Upper lobe of left lung (tissue), 6 donors: ENCODE measurements at regions not wholly inside any gene's neighbourhood (a gene's known extent, or its start where the extent isn't known, plus 50 kb on each side); places are given as distances from the start of the nearest gene placed in this dataset.
"Not testable (repeated sequence)": the region's sequence is repeated elsewhere in the genome, so short reads cannot be mapped to it uniquely, and the experiment has no call there.

Experiments
- ATAC-seq, 2 donors: fragments of 200-7000 bp; cut with Tn5 transposase; one replicate each; pipeline ENCODE4 v1.9.1; 2022; ENCODE audit warnings: mild to moderate bottlenecking in 2 of 2, moderate library complexity in 2 of 2; ENCODE audit not compliant: low FRiP score in 2 of 2
- DNase-seq, 2 donors: peaks; one replicate each; pipeline ENCODE4 v3.0.0-alpha.2; 2019 to 2020
- H3K27ac ChIP-seq, 4 donors: fragments of 200-600 bp; sonication (generic); one replicate each; pipeline ENCODE4 v1.5.1; 2016 to 2019
- H3K27me3 ChIP-seq, 4 donors: fragments of 200-600 bp; sonication (generic); one replicate each; pipeline ENCODE4 v1.5.1; 2017 to 2019
- H3K36me3 ChIP-seq, 4 donors: fragments of 200-600 bp; sonication (generic); one replicate each; pipeline ENCODE4 v1.5.1; 2016 to 2019
- H3K4me1 ChIP-seq, 4 donors: fragments of 200-600 bp; sonication (generic); one replicate each; pipeline ENCODE4 v1.5.1; 2018 to 2019
- H3K4me3 ChIP-seq, 4 donors: fragments of 200-600 bp; sonication (generic); one replicate each; pipeline ENCODE4 v1.5.1; 2017 to 2019; ENCODE audit warnings: mild to moderate bottlenecking in 2 of 4, moderate library complexity in 1 of 4
- H3K9me3 ChIP-seq, 4 donors: fragments of 200-600 bp; sonication (generic); one replicate each; pipeline ENCODE4 v1.5.1; 2018 to 2019
- EP300 ChIP-seq, 4 donors: sonication (generic); formaldehyde crosslinking; IDR thresholded peaks; one replicate each; pipeline ENCODE4 v1.5.1; 2017; ENCODE audit warnings: antibody characterized with exemption in 4 of 4, control low read depth in 2 of 4
- POLR2A ChIP-seq, 4 donors: fragments of 450-650 bp; IDR thresholded peaks; one replicate each; pipeline ENCODE4 v1.5.1; 2016 to 2017; ENCODE audit warnings: antibody characterized with exemption in 4 of 4, mild to moderate bottlenecking in 2 of 4
- POLR2AphosphoS5 ChIP-seq, 2 donors: sonication (generic); formaldehyde crosslinking; IDR thresholded peaks; one replicate each; pipeline ENCODE4 v1.5.1; 2017; ENCODE audit warnings: antibody characterized with exemption in 2 of 2
- WGBS, 2 donors: methylation state at CpG; one replicate each; pipeline ENCODE4 v1.1.5; 2017 to 2018; 5-methylcytosine and 5-hydroxymethylcytosine counted together
- TF ChIP-seq, protein P1 (sequence below), 6 experiments: fragments of 450-650 bp in 4 of 6; fragments of 200-600 bp in 2 of 6; sonication (generic) in 2 of 6; IDR thresholded peaks; one replicate each; pipeline ENCODE4 v1.5.1; 2016 to 2019; ENCODE audit warnings: antibody characterized with exemption in 6 of 6
- donor health status: DM: no; HTN: no; CAD: no; lungs with moderate emphysema.
- donor health status: DM: no; HTN: yes; CAD: no; lungs with severe emphysema.

DNA sequence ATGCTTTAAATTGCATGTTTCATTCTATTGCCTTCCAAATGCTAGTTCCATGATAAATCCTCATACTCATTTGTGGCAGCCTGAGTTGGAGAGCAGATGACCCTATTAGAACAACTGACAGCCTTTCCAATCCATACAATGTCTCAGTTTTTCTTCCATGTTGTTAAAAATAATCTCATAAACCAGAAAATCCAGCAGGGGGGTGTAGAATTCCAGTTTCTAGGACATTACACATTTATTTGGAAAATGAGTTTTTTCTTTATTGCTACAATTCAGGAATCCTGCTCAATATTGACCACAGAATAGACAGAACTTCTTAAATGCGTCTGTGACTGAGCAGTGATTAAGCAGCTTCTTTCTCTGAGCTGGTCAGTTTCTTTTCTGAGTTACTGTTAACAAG is 174.2 kb upstream of the ATP10A start:
- no peak overlapping the region for H3K27ac ChIP-seq
- ATAC-seq (no peak), DNase-seq (no peak)
- H3K4me3 ChIP-seq, result no peak overlapping the region
- TF ChIP-seq POLR2A (IDR thresholded peaks at IDR 0.05) (no peak), EP300 (IDR thresholded peaks at IDR 0.05) (no peak), POLR2AphosphoS5 (IDR thresholded peaks at IDR 0.05) (no peak)
- TF ChIP-seq, protein P1, sequence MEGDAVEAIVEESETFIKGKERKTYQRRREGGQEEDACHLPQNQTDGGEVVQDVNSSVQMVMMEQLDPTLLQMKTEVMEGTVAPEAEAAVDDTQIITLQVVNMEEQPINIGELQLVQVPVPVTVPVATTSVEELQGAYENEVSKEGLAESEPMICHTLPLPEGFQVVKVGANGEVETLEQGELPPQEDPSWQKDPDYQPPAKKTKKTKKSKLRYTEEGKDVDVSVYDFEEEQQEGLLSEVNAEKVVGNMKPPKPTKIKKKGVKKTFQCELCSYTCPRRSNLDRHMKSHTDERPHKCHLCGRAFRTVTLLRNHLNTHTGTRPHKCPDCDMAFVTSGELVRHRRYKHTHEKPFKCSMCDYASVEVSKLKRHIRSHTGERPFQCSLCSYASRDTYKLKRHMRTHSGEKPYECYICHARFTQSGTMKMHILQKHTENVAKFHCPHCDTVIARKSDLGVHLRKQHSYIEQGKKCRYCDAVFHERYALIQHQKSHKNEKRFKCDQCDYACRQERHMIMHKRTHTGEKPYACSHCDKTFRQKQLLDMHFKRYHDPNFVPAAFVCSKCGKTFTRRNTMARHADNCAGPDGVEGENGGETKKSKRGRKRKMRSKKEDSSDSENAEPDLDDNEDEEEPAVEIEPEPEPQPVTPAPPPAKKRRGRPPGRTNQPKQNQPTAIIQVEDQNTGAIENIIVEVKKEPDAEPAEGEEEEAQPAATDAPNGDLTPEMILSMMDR (IDR thresholded peaks at IDR 0.05), result no peak
- no peaks in the 10 kb centered on the region for H3K27me3 ChIP-seq
- no peaks in the 10 kb centered on the region for H3K36me3 ChIP-seq
- 56 to 71% methylated on average over 1 of the region's 1 CpG for WGBS, 2 donors
- no peaks in the 10 kb centered on the region for H3K4me1 ChIP-seq
- H3K9me3 ChIP-seq, result no peaks in the 10 kb centered on the region

DNA sequence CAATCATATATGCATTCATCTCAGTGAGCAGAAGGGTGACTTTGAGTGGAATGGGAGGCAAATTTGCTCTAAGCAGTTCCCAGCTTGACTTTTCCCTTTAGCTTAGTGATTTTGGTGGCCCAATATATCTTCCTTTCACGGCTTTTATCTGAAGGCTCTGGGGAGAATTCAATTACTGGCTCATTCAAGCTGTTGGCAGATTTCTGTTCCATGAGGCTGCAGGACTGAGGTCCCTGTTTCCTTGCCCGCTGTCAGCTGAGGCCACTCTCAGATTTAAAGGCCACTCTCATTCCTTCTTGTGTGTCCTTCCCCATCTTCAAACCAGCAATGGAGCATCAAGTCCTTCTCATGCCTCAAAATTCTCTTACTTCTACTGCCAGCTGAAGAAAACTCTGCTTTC is 170.4 kb upstream of the ATP10A start:
- TF ChIP-seq, protein P1 (IDR thresholded peaks at IDR 0.05), result no peak
- no peak for TF ChIP-seq POLR2AphosphoS5 (IDR thresholded peaks at IDR 0.05)
- no peak for TF ChIP-seq POLR2A (IDR thresholded peaks at IDR 0.05)
- TF ChIP-seq EP300 (IDR thresholded peaks at IDR 0.05), result no peak
- no peaks in the 10 kb centered on the region for H3K9me3 ChIP-seq
- no peaks in the 10 kb centered on the region for H3K27me3 ChIP-seq
- no peaks in the 10 kb centered on the region for H3K36me3 ChIP-seq
- no peak overlapping the region for H3K4me3 ChIP-seq
- H3K27ac ChIP-seq, result no peak overlapping the region
- ATAC-seq (no peak), DNase-seq (no peak)
- WGBS, 2 donors, result 74 to 80% methylated on average over 2 of the region's 2 CpGs
- no peaks in the 10 kb centered on the region for H3K4me1 ChIP-seq

DNA sequence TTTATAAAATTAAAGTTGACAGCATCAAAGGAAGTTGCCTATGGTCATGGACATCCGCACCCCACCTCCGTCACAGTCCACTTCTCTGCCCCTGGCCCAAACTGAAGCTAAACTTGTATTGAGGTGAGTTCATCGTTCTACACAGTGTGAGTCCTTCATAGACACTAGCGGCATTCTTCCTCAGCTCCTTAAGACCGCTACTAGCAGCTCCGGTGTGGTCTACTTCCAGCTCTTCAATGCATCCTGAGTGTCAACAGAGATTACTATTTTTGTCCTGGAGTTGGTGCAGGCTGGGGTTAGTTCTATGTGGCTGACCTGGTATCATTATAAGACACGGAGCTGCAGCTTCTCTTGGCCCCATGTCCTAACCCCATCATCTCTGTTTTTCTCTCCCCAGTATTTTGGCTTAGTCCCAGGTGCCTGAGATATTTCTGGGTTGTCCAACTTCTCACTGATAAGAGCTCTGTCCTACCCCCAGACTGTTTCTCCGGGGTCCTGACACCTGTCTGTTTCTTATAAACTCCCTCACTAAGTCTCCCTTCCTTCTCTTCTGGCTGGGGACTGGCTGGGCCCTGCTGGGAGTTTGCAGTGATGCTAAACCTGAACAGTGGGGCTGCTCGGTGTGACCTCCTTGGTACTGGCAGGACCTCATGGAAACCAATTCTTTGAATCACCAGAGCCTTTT is 169.2 kb upstream of the ATP10A start:
- Histone ChIP-seq H3K4me3 (no peak overlapping the region), H3K9me3 (no peaks in the 10 kb centered on the region), H3K27me3 (no peaks in the 10 kb centered on the region), H3K4me1 (no peaks in the 10 kb centered on the region), H3K36me3 (no peaks in the 10 kb centered on the region), H3K27ac (no peak overlapping the region)
- ATAC-seq (no peak), DNase-seq (no peak)
- WGBS, 2 donors, result 75 to 79% methylated on average over 9 of the region's 9 CpGs
- TF ChIP-seq POLR2A (IDR thresholded peaks at IDR 0.05) (no peak), EP300 (IDR thresholded peaks at IDR 0.05) (no peak), POLR2AphosphoS5 (IDR thresholded peaks at IDR 0.05) (no peak)
- TF ChIP-seq, protein P1 (IDR thresholded peaks at IDR 0.05), result no peak

DNA sequence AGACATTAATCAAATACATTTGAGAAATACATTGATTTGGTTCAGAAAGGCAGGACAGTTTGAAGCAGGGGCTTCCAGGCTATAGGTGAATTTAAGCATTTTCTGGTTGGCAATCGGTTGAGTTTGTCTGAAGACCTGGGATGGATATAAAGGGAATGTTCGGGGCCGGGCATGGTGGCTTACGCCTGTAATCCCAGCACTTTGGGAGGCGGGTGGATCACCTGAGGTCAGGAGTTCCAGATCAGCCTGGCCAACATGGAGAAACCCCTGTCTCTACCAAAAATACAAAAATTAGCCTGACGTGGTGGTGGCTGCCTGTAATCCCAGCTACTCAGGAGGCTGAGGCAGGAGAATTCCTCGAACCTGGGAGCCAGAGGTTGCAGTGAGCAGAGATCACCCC is 166.5 kb upstream of the ATP10A start:
- 83 to 95% methylated on average over 7 of the region's 7 CpGs for WGBS, 2 donors
- H3K4me3 ChIP-seq, H3K9me3 ChIP-seq, DNase-seq, H3K27me3 ChIP-seq, H3K4me1 ChIP-seq, H3K36me3 ChIP-seq, ATAC-seq, H3K27ac ChIP-seq: not testable (repeated sequence)

DNA sequence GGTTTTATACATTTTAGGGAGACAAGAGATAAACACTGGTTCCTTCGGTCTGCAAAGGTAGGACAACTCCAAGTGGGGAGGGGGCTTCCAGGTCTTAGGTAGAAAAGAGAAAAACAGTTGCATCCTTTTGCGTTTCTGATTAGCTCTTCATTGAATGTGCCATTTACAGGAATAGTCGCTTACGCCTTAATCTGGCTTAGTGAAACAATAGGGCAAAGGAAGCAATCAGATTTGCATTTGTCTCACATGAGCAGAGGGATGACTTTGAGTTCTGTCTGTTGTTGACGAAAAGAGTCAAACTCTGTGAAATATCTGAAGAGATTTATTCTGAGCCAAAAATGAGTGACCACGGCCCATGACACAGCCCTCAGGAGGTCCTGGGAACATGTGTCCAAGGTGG is 166.0 kb upstream of the ATP10A start:
- H3K4me1 ChIP-seq, result no peaks in the 10 kb centered on the region
- no peak overlapping the region for H3K4me3 ChIP-seq
- TF ChIP-seq EP300 (IDR thresholded peaks at IDR 0.05), result no peak
- no peak for DNase-seq
- H3K36me3 ChIP-seq, result no peaks in the 10 kb centered on the region
- no peaks in the 10 kb centered on the region for H3K27me3 ChIP-seq
- no peak overlapping the region for H3K27ac ChIP-seq
- WGBS, 2 donors, result 75 to 79% methylated on average over 6 of the region's 6 CpGs
- H3K9me3 ChIP-seq, result no peaks in the 10 kb centered on the region
- ATAC-seq, result no peak

DNA sequence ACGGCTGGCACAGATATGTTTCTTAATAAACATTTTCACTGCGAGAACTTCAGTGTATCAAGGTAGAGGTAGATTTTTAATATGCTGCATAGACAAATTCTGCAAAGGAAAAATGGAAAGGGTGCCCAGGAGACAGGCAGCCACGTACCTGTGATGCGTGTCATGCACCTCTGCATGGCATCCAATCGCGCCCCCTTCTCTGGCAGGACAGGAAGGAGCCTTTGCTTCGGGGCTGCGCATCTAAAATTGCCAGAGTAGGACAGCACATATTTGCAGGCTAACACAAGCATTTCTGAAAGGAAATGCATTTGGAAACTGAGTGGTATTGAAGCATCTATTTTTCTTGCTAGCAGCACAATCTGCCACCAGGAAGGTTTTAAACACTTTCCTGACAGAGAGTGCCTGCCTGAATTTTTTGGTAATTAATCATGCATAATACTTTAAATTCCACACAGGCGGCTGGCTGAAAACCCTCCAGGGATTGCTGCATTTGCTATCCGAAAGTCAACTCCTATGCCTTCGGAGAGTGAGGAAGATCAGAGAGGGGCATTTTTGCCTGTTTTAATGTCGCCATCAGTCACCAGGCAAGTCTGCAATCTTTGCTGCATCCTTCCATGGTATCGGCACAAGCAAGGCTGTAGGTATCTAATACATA is 165.1 kb upstream of the ATP10A start:
- Histone ChIP-seq H3K4me1 (no peaks in the 10 kb centered on the region), H3K4me3 (no peak overlapping the region), H3K9me3 (no peaks in the 10 kb centered on the region), H3K27me3 (no peaks in the 10 kb centered on the region), H3K36me3 (no peaks in the 10 kb centered on the region), H3K27ac (no peak overlapping the region)
- WGBS, 2 donors, result 66 to 71% methylated on average over 13 of the region's 13 CpGs
- TF ChIP-seq, protein P1 (IDR thresholded peaks at IDR 0.05), result no peak
- ATAC-seq (no peak), DNase-seq (no peak)

DNA sequence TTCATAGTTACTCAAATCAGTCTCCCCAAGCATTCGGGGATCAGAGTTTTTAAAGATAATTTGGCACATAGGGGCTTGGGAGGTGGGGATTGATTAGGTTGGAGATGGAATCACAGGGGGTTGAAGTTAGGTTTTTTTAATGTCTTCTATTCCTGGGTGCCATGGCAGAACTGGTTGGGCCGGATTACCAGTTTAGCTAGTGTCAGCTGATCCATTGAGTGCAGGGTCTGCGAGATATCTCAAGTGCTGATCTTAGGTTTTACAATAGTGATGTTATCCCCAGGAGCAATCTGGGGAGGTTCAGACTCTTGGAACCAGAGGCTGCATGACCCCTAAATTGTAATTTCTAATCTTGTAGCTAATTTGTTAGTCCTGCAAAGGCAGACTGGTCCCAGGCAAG is 163.5 kb upstream of the ATP10A start:
- not testable (repeated sequence) for H3K4me3 ChIP-seq, H3K27me3 ChIP-seq, DNase-seq, H3K36me3 ChIP-seq, ATAC-seq, H3K27ac ChIP-seq, H3K9me3 ChIP-seq, H3K4me1 ChIP-seq
- WGBS, 2 donors, result 80 to 83% methylated on average over 1 to 3 of the region's 3 CpGs
